ENCODE measurements at regions not wholly inside any gene's neighbourhood (a gene's known extent, or its start where the extent isn't known, plus 50 kb on each side); places are given as distances from the start of the nearest gene placed in this dataset.

DNA sequence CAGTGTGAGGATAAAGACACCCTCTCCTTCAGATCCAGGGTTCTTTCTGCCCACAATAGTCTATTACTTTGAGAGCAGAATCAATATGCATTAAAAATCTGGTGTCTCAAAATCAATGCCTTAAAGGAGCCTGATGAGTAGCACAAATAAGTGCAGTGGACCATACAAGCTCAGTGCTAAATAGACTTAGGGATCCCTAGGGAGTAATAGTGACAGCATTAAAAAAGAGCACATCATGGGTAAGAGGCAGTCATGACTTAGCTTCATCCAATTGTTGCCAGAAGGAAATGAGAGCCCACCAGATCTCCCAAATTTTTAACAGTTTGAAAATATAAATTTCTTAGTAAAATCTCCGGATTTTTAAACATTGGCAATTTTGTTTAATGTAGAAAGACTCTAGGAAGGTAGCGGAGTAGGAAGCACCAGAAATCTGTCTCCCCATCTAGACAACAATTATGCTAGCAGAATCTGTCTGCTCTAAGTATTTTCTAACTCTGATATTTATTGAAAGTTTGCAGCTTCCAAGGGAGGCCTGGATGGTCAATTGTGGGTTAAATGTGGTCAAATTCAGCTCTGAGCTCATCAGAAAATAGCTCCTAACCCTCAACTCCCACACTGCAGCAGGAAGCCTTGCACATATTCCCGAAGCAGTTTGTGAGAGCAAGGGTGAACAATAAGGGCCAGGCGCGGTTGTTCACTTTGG, 443.9 kb downstream of the TLE1 start:
- DNase-seq = peak; percentile 73

DNA sequence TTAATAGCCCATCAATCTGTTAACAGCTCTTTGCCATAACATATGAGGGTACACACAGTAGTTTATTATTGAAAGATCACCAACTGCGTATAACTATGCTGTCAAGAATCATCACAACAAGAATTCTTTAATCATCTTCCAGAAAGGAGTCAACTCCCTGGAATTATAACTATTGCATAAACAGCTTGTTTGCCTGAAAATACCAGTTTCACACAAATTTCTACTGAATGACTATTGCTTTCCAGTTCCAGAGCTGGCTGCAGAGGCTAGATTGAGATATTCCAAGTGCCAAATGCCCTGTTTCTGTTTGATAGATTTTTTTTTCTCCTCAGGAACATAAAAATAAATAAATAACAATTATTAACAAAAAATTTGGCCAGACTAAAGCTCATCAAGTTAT, 444.7 kb downstream of the TLE1 start:
- DNase-seq = peak; percentile 28

DNA sequence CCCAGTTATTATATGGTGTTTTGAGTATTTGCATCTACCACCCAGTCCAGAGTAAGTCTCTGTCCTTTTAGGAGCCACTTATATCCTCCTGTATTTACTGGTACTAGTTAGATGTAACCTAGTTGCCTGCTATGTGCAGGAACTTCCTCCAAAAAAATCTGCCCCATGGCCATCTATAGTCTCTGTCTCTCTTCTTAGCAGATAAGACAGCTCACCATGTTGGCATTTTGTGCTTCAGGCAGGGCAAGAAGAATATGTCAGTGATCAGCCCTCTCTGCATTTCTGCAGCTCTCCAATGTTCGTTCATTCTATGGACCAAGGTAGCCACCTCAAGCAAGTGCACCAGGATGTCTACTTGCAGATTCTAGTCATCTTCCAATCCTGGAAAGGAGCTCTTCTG, 446.5 kb downstream of the TLE1 start:
- DNase-seq = no peak

- DNase-seq = no peak
These were observed 450.0 kb downstream of the TLE1 start for GRCh38 chr9:81239388-81239787.

DNA sequence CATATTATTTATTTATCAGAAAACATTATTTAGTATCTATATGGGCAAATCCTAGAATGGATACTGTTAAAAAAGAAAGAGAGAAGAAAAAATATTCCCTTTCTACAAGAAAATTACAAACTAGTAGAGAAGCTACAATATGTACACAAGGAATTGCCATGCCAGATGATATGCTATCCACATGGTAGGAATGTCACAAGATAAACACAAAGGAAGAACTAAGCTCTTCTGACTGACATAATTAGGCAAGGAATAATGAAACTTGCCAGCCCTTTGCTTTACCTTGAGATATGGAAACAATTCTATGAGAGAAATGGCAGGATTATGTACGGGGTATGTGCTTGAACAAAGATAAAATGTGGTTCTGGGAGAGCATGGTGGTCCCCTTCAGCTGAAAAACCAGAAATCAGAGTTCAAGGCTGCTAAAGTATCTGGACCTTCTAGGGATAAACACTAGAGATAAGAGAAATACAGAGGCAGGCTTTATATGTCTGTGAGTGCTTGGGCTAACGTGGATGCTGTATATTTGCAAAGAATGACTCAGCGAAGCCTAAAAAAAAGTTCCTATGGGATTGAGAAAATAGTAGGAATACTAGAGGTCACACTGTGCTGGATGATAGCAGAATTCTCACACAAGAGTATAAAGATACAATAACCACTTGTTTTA, 451.6 kb downstream of the TLE1 start:
- DNase-seq = no peak

- DNase-seq = no peak
These were observed 454.3 kb downstream of the TLE1 start for GRCh38 chr9:81234924-81235610.

DNA sequence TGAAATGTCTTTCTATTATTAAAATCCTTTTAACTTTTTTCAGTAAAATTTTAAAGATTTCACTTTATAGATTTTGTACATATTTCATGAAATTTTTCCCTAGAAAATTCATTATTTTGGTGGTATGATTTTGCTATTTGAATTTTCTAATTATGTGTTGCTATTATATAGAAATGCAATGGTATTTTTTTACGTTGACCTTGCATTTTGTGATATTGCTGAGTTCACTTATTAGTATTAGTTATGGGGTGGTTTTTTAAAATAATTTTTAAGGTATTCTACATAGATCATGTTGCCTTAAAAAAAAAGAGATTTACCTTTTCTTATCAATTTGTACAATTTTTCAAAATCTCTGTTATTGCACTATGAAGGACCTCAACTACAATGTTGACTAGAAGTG, 458.3 kb downstream of the TLE1 start:
- no peak for DNase-seq

- no peak for DNase-seq
These were observed 461.7 kb downstream of the TLE1 start for GRCh38 chr9:81227507-81228245.

GRCh38 chr9:81225596-81225995, 463.8 kb downstream of the TLE1 start:
- DNase-seq = no peak

DNA sequence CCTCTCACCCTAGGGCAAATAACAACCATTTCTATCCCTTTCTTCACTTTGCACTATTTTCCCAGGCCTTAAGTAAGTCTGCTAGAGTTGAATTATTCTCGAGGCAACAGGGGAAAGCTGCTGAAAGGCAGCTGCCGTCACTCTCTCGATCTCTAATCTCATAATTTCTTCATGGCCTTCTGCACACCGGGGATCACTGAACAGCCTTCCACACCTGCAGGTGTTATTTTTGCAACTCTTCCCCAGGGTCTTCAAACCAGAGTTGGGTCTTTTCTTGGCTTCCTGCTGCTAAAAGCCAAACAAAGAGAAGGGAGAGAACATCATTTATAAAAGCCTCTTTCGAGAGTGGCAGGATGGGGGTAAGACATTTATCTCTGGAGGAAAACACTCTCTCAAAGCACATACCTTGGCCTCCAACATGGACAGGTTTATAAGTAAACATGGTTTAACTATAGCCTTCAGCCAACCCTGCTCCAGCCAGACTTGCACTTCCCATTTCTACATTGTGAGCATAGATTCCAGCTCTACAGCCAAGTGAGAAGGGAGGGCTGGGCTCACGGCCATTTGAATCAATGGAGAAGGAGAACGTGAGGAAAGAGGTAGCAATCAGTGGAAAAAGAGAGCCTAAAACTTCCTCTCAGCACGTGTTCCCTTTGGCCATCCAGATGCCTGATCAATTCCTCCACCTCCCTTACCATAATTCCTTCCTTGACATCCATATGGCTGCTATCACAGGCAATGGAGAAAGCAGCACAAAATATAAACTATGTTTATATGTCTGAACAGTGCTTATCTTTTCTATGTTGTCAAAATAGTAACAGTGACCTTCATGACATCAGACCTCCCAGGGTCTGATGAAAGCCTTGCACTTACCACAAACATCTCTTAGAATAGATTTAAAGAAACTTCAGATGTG, 464.9 kb downstream of the TLE1 start:
- peak; percentile 34 for DNase-seq

- no peak for DNase-seq
These were observed 474.4 kb downstream of the TLE1 start for GRCh38 chr9:81214975-81215374.

DNA sequence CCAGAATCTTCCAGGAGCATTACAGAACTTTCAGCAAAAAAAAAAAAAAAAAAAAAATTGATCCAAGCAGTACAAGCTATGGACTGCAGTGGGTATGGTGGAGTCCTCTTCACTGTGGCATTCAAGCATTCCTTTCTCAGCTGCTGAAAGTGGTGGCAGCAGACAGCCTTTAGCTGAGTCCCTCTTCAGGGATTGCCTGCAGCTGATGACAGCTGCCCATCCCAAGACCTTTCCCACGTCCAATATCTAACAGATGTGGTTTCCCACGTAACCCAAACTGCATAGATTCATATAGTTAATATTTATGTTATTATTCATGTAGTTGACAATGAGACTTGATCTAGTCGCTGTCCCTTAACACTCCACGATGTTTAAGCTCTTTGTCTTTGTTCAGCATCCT, 475.9 kb downstream of the TLE1 start:
- peak; percentile 31 for DNase-seq

DNA sequence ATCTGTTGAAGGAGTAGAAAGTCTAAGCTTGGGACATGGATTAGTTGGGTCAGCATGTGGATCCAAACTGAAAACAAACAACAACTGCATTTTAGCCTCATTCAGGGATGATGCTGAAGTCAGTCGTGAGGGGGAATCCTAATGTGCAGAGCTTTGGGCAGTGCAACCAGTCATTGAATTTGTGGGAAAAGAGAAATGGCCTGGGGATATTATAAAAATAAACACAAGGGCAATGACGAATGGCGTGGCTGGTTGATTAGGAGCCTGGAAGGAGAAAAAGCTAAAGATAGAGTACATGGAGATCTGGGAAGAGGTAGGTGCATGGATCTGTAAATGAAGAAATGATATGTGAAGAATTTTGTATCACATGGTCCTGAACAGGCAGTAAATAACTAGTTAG, 477.6 kb downstream of the TLE1 start:
- no peak for DNase-seq

DNA sequence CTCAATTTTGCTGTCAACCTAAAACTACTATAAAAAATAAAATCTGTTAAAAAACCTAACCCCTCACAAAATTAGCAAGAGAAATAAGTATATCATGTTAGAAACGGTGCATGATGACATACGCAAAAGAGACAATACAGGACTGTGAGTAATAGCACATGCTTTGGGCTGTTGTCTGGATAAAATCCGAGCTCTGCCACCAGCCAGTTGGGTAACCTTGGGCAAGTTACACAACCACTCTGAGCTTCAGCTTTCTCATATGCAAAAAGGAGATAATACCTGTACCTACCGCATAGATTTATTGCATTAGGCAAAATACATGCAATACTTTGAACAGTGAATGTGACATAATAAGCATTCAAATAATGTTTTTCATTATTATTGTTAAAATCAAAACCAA, 481.7 kb downstream of the TLE1 start:
- no peak for DNase-seq

DNA sequence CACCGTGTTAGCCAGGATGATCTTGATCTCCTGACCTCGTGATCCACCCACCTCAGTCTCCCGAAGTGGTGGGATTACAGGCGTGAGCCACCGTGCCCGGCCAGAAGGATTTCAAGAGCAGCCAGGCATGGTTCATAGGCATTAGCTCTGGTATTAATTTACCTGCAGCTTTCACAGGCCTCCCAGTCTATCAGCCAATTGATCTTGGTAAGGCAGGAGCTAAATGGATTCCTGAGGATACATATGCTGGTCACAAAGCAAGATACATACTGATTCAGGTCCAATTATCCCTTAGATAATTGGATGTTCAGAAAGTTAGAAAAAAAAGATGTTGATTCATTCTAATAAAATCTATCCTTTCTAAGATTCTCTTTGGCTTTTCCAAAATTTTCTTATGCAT, 487.1 kb downstream of the TLE1 start:
- DNase-seq = no peak

DNA sequence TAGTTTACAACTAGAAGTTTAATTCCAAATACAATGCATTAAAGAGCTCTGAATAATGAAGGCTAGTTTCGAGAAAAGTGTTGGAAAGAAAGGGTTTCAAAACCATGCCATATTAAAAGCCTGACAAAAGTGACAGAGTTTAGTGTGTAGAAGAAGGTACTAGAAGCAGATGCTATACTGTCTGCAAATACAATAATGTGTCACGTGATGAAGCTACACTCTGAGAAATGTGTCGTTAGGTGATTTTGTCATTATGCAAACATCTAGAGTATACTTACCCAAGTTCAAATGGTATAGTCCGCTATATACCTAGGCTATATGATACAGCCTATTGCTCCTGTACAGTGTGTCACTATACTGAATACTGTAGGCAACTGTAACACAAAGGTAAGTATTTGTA, 494.1 kb downstream of the TLE1 start:
- DNase-seq = no peak

GRCh38 chr9:81193362-81194339, 495.7 kb downstream of the TLE1 start:
- DNase-seq = no peak

DNA sequence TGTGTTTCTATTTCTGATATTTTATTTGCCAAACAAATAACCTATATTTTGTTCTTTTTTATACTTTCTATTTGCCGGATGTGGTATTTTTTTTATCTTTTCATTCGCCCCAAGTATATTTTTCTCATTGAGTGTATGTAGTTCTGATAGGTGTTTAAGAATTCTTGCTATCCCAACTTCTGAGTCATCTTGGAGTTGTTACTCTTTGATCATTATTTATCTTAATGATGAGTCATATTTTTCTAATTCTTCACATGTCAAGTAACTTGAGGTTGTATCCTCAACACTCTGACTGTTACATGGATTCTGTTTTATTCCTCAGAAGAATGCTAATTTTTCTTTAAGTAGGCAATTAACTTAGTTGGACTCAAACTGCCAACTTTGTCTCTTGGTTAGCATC, 498.1 kb downstream of the TLE1 start:
- no peak for DNase-seq

- DNase-seq = no peak
These were observed 498.7 kb downstream of the TLE1 start for GRCh38 chr9:81190659-81191058.

DNA sequence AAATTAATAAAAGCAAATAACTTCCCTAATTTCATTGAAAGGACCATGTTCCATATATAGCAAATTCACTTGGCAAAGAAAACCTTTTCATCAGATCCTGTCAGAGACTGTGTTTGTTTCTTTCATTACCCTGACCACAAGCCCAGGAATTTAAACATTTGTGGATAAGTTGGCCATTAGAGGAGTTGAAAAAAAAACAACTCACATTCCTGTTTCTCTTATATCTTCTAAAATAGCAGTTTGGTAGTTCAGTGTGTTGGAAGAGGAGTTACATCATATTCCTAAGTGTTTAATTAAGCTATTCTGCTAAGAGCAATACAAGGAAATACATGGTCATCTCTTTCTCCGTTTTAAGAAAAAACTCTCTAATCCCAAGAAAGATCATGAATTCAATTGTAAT, 505.6 kb downstream of the TLE1 start:
- DNase-seq = peak; percentile 19

DNA sequence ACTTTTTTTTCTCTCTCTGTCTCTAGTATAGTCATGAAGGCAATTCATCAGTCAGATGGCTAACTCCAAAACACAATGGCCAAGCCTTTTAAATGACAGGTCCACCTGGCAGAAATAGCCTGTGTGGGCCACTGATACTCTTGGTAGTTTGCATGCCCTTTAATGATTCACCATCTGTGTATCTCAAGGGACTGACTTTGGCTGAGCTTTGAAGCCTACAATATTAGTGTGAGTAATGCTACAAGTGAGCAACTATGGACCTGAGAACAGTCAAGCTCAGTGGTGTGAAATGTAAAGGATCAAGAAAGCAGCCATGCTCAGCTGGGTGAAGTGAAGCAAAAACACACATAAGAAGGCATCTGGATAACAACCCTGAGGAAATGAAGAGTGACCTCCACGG, 506.9 kb downstream of the TLE1 start:
- DNase-seq = peak; percentile 85
